GM12878 (cell line): ENCODE measurements at regions not wholly inside any gene's neighbourhood (a gene's known extent, or its start where the extent isn't known, plus 50 kb on each side); places are given as distances from the start of the nearest gene placed in this dataset.

Experiments used
- ATAC-seq: fragments of 200-7000 bp; cut with Tn5 transposase; 3 replicates; pipeline ENCODE4 v1.9.1; 2020; ENCODE audit warnings: mild to moderate bottlenecking, moderate library complexity
- BruUV-seq: library from RNA; stranded (reverse); fragments of 400-500 nt; replicated peaks from 2 replicates; lab custom pipeline; 2021; lab: Mats Ljungman, UMichigan
- CTCF ChIA-PET: fragments of 300-600 bp; sonication (Branson Sonifier 250); formaldehyde crosslinking; extraction: SDS; loops from one replicate; lab custom pipeline; 2021; ENCODE audit warnings: inconsistent platforms; lab: Yijun Ruan, JAX
- POLR2A ChIA-PET: fragments of 350-600 bp; formaldehyde crosslinking; extraction: SDS; loops from one replicate; lab custom pipeline; 2021; ENCODE audit warnings: inconsistent platforms; lab: Charles Lee
- RAD21 ChIA-PET: fragments of 300-600 bp; sonication (Branson Sonifier 250); formaldehyde crosslinking; loops from one replicate; lab custom pipeline; 2023; ENCODE audit warnings: antibody characterized with exemption; ENCODE audit not compliant: unreplicated experiment; lab: Charles Lee
- SMC1A ChIA-PET: fragments of 300-600 bp; sonication (Branson Sonifier 250); formaldehyde crosslinking; loops from one replicate; lab custom pipeline; 2023; ENCODE audit not compliant: unreplicated experiment, uncharacterized antibody; lab: Charles Lee
- DNase-seq: peaks from one replicate; pipeline ENCODE4 v3.0.0-alpha.2; 2011; ENCODE audit warnings: low read depth, low spot score
- FAIRE-seq: peaks from 3 replicates; lab custom pipeline; 2011; peaks lifted over from hg19 to GRCh38; lab: Jason Lieb, UNC
- H2AFZ ChIP-seq: 2 replicates; pipeline ENCODE4 v1.6.0; 2011; ENCODE audit warnings: low read depth, low read length, control low read depth; ENCODE audit not compliant: control insufficient read depth
- H3K27ac ChIP-seq: 2 replicates; pipeline ENCODE4 v1.5.1; 2011; ENCODE audit warnings: control low read depth; ENCODE audit not compliant: control insufficient read depth, insufficient read depth
- H3K27me3 ChIP-seq, 2 experiments: replicated peaks in 1 of 2; 2 replicates each; pipeline versions ENCODE4 v1.6.0 to v1.6.1; 2011; ENCODE audit warnings: low read length in 1 of 2; ENCODE audit not compliant: control insufficient read depth in 2 of 2, insufficient read depth in 2 of 2
- H3K36me3 ChIP-seq, 2 experiments: 2 replicates each; pipeline ENCODE4 v1.5.1; 2011; ENCODE audit warnings: low read length in 1 of 2; ENCODE audit not compliant: control insufficient read depth in 2 of 2, insufficient read depth in 2 of 2
- H3K4me1 ChIP-seq: 2 replicates; pipeline ENCODE4 v1.6.1; 2011; ENCODE audit warnings: mild to moderate bottlenecking, low read length, moderate library complexity, mixed read lengths; ENCODE audit not compliant: control insufficient read depth, insufficient read depth
- H3K4me2 ChIP-seq: 2 replicates; pipeline ENCODE4 v1.6.0; 2011; ENCODE audit warnings: control low read depth; ENCODE audit not compliant: control insufficient read depth, insufficient read depth
- H3K4me3 ChIP-seq: fragments of 200-600 bp; sonication (generic); 2 replicates; pipeline ENCODE4 v1.5.1; 2016
- H3K79me2 ChIP-seq: 2 replicates; pipeline ENCODE4 v1.6.0; 2011; ENCODE audit warnings: low read length; ENCODE audit not compliant: control insufficient read depth, insufficient read depth
- H3K9ac ChIP-seq: 2 replicates; pipeline ENCODE4 v1.8.0; 2011; ENCODE audit warnings: low read length, control low read depth, mixed read lengths; ENCODE audit not compliant: control insufficient read depth, insufficient read depth
- H3K9me3 ChIP-seq: replicated peaks from 3 replicates; pipeline ENCODE4 v1.5.1; 2011; ENCODE audit warnings: mild to moderate bottlenecking, low read length; ENCODE audit not compliant: control insufficient read depth, insufficient read depth
- H4K20me1 ChIP-seq: 2 replicates; pipeline ENCODE4 v1.6.0; 2011; ENCODE audit not compliant: control insufficient read depth, insufficient read depth
- BMI1 ChIP-seq: fragments of 450-650 bp; IDR thresholded peaks from 2 replicates; pipeline ENCODE4 v1.6.1; 2016; ENCODE audit warnings: mild to moderate bottlenecking, moderate library complexity, borderline replicate concordance
- CUX1 ChIP-seq: IDR thresholded peaks from 2 replicates; pipeline ENCODE4 v1.6.1; 2012; ENCODE audit warnings: improper control_type of control experiment, low read depth, low read length; ENCODE audit not compliant: insufficient replicate concordance
- ETV6 ChIP-seq, 2 experiments: fragments of 450-650 bp in 1 of 2; IDR thresholded peaks in 1 of 2; conservative IDR thresholded peaks in 1 of 2; 2 replicates each; pipeline ENCODE4 v1.6.1; 2014; ENCODE audit warnings: antibody characterized with exemption in 1 of 2, borderline replicate concordance in 1 of 2, low read depth in 1 of 2, mild to moderate bottlenecking in 1 of 2, moderate library complexity in 1 of 2
- HDGF ChIP-seq: fragments of 450-650 bp; IDR thresholded peaks from 2 replicates; pipeline ENCODE4 v1.6.1; 2016; ENCODE audit warnings: antibody characterized with exemption
- SRF ChIP-seq, 2 experiments: IDR thresholded peaks; 2 replicates each; pipeline ENCODE4 v1.6.1; 2011; ENCODE audit warnings: low read depth in 2 of 2, low read length in 2 of 2, mild to moderate bottlenecking in 1 of 2, moderate library complexity in 1 of 2
- TBL1XR1 ChIP-seq: IDR thresholded peaks from 2 replicates; pipeline ENCODE4 v1.6.1; 2012; ENCODE audit warnings: low read depth, low read length, improper control_type of control experiment
- ZNF217 ChIP-seq: fragments of 450-650 bp; IDR thresholded peaks from 2 replicates; pipeline ENCODE4 v1.6.1; 2017; ENCODE audit warnings: antibody characterized with exemption, mild to moderate bottlenecking
- ZZZ3 ChIP-seq: IDR thresholded peaks from 2 replicates; pipeline ENCODE4 v1.6.1; 2011; ENCODE audit warnings: low read depth; ENCODE audit not compliant: control insufficient read depth, insufficient read length
- WGBS: methylation state at CpG from one replicate; pipeline ENCODE4 v1.1.6; 2016; ENCODE audit warnings: low lambda C conversion rate; ENCODE audit not compliant: insufficient replicate concordance, insufficient coverage; ENCODE audit errors: missing lambda C conversion rate; 5-methylcytosine and 5-hydroxymethylcytosine counted together
- in situ Hi-C: fragments of 300-500 bp; cut with MboI; formaldehyde crosslinking; loops from 9 replicates; pipeline ENCODE4 v1.14.3; 2018; ENCODE audit warnings: mixed read lengths
- intact Hi-C: fragments of 100-400 bp; cut with micrococcal nuclease; formaldehyde crosslinking; loops from one replicate; pipeline ENCODE4 v1.14.2; 2022; ENCODE audit not compliant: unreplicated experiment

GRCh38 chr1:164971921-164972415 lies 384.5 kb downstream of the LMX1A start:
- no peaks in the 10 kb centered on the region for H3K27me3 ChIP-seq

More at GRCh38 chr1:164971921-164972415, 384.5 kb downstream of the LMX1A start:
- H3K79me2 ChIP-seq, result no peaks in the 10 kb centered on the region
- no TSS peak for BruUV-seq
- DNase-seq, result no peak
- H2AFZ ChIP-seq, result no peak overlapping the region
- no peak for ATAC-seq
- no peak overlapping the region for H3K4me3 ChIP-seq
- in situ Hi-C loops, result no loop called here
- no peak overlapping the region for H3K9ac ChIP-seq
- ChIA-PET RAD21 (no interaction called here), CTCF (no interaction called here), POLR2A (no interaction called here), SMC1A (no interaction called here)
- intact Hi-C loops, result no loop called here
- no peaks in the 10 kb centered on the region for H3K9me3 ChIP-seq
- H3K36me3 ChIP-seq, result no peaks in the 10 kb centered on the region
- H3K27ac ChIP-seq, result no peak overlapping the region
- no peaks in the 10 kb centered on the region for H4K20me1 ChIP-seq
- H3K4me1 ChIP-seq, result no peaks in the 10 kb centered on the region
- WGBS, result 16% methylated on average over 6 of the region's 6 CpGs
- TF ChIP-seq SRF (IDR thresholded peaks at IDR 0.05; ENCODE audit: low read depth in 2 of 2, low read length in 2 of 2) (no peak), TBL1XR1 (no peak), ETV6 (conservative IDR thresholded peaks at IDR 0.05 in 1 of 2, IDR thresholded peaks at IDR 0.05 in 1 of 2; ENCODE audit: borderline replicate concordance in 1 of 2, low read depth in 1 of 2) (no peak), HDGF (no peak), ZNF217 (no peak), CUX1 (no peak), BMI1 (no peak), ZZZ3 (no peak)
- no peak for FAIRE-seq
- no peak overlapping the region for H3K4me2 ChIP-seq
